IMR-90 (cell line): ENCODE measurements at regions not wholly inside any gene's neighbourhood (a gene's known extent, or its start where the extent isn't known, plus 50 kb on each side); places are given as distances from the start of the nearest gene placed in this dataset.

ENCODE experiments used
- CEBPB ChIP-seq: IDR thresholded peaks from 2 replicates; pipeline ENCODE4 v1.6.1; 2012; ENCODE audit warnings: low read depth, low read length, improper control_type of control experiment
- CTCF ChIP-seq: conservative IDR thresholded peaks from 2 replicates; pipeline ENCODE4 v1.5.1; 2012; ENCODE audit warnings: mild to moderate bottlenecking, low read depth, low read length, improper control_type of control experiment
- FOS ChIP-seq: fragments of 150-350 bp; IDR thresholded peaks from 2 replicates; pipeline ENCODE4 v1.6.1; 2016; ENCODE audit warnings: low read depth, low read length
- MAFK ChIP-seq: IDR thresholded peaks from 2 replicates; pipeline ENCODE4 v1.6.1; 2012; ENCODE audit warnings: low read depth, low read length, improper control_type of control experiment
- MAZ ChIP-seq: IDR thresholded peaks from 2 replicates; pipeline ENCODE4 v1.6.1; 2012; ENCODE audit warnings: low read depth, mild to moderate bottlenecking, low read length, improper control_type of control experiment, moderate library complexity, borderline replicate concordance
- MXI1 ChIP-seq: IDR thresholded peaks from 2 replicates; pipeline ENCODE4 v1.6.1; 2012; ENCODE audit warnings: low read depth, mild to moderate bottlenecking, low read length, moderate library complexity, borderline replicate concordance
- POLR2A ChIP-seq: IDR thresholded peaks from 2 replicates; pipeline ENCODE4 v1.6.1; 2012; ENCODE audit warnings: mild to moderate bottlenecking, low read depth, low read length
- RAD21 ChIP-seq: IDR thresholded peaks from 2 replicates; pipeline ENCODE4 v1.6.1; 2012; ENCODE audit warnings: low read length, improper control_type of control experiment
- RCOR1 ChIP-seq: IDR thresholded peaks from 2 replicates; pipeline ENCODE4 v1.6.1; 2012; ENCODE audit warnings: mild to moderate bottlenecking, low read length, improper control_type of control experiment; ENCODE audit not compliant: insufficient replicate concordance
- RFX5 ChIP-seq: IDR thresholded peaks from 2 replicates; pipeline ENCODE4 v1.8.0; 2012; ENCODE audit warnings: low read depth, mild to moderate bottlenecking, low read length, moderate library complexity
- SMC3 ChIP-seq: fragments of 150-350 bp; IDR thresholded peaks from 2 replicates; pipeline ENCODE4 v1.6.1; 2016; ENCODE audit warnings: low read depth, mild to moderate bottlenecking, antibody characterized with exemption, low read length, moderate library complexity
- USF2 ChIP-seq: fragments of 150-350 bp; IDR thresholded peaks from 2 replicates; pipeline ENCODE4 v1.6.1; 2017; ENCODE audit warnings: mild to moderate bottlenecking, antibody characterized with exemption, low read length, low read depth

- TF ChIP-seq POLR2A (no peak), CTCF (no peak), RCOR1 (no peak), CEBPB (no peak), RFX5 (no peak), RAD21 (no peak), MXI1 (no peak), FOS (no peak), SMC3 (no peak), USF2 (no peak), MAFK (no peak), MAZ (no peak)
These were observed 117.7 kb upstream of the MBL2 start for GRCh38 chr10:52890281-52890680.
